ENCODE measurements at regions not wholly inside any gene's neighbourhood (a gene's known extent, or its start where the extent isn't known, plus 50 kb on each side); places are given as distances from the start of the nearest gene placed in this dataset.

GRCh38 chr12:58395056-58395455 is 453.7 kb downstream of the ATP23 start:
- no peaks in the 10 kb centered on the region for H4K20me1 ChIP-seq (ENCODE audit: insufficient read depth)
- POLR2A ChIA-PET = no interaction called here
- no peak overlapping the region for H3K9ac ChIP-seq (ENCODE audit: low read length)
- no peaks in the 10 kb centered on the region for H3K79me2 ChIP-seq (ENCODE audit: insufficient read depth, low read length)
- no peaks in the 10 kb centered on the region for H3K9me2 ChIP-seq (ENCODE audit: insufficient read depth)
- no TSS peak for BruUV-seq (replicated peaks)
- no peak overlapping the region for H3K27ac ChIP-seq (ENCODE audit: low read depth, low read length)
- TF ChIP-seq EZH2 (IDR thresholded peaks at IDR 0.05) (no peak), CBX3 (IDR thresholded peaks at IDR 0.05; ENCODE audit: low read depth) (no peak), ZNF274 (IDR thresholded peaks at IDR 0.05; ENCODE audit: low read depth, low read length) (no peak), POLR2AphosphoS5 (IDR thresholded peaks at IDR 0.05; ENCODE audit: low read depth, low read length) (no peak), SP1 (IDR thresholded peaks at IDR 0.05; ENCODE audit: low read depth) (no peak), JUND (IDR thresholded peaks at IDR 0.05) (no peak)
- TF ChIP-seq, protein P1, sequence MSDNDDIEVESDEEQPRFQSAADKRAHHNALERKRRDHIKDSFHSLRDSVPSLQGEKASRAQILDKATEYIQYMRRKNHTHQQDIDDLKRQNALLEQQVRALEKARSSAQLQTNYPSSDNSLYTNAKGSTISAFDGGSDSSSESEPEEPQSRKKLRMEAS (IDR thresholded peaks at IDR 0.05) = no peak
- TF ChIP-seq, protein P2, sequence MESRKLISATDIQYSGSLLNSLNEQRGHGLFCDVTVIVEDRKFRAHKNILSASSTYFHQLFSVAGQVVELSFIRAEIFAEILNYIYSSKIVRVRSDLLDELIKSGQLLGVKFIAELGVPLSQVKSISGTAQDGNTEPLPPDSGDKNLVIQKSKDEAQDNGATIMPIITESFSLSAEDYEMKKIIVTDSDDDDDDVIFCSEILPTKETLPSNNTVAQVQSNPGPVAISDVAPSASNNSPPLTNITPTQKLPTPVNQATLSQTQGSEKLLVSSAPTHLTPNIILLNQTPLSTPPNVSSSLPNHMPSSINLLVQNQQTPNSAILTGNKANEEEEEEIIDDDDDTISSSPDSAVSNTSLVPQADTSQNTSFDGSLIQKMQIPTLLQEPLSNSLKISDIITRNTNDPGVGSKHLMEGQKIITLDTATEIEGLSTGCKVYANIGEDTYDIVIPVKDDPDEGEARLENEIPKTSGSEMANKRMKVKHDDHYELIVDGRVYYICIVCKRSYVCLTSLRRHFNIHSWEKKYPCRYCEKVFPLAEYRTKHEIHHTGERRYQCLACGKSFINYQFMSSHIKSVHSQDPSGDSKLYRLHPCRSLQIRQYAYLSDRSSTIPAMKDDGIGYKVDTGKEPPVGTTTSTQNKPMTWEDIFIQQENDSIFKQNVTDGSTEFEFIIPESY (IDR thresholded peaks at IDR 0.05; ENCODE audit: extremely low read depth, insufficient replicate concordance, low read length) = no peak
- H3K27me3 ChIP-seq (ENCODE audit: insufficient read depth, low read length) = no peaks in the 10 kb centered on the region
- intact Hi-C loops (cut with micrococcal nuclease) = no loop called here
- RAD21 ChIA-PET (ENCODE audit: low non-redundant PET in 1 of 2, low total read pairs in 2 of 2, uncharacterized antibody in 2 of 2, unreplicated experiment in 2 of 2) = no interaction called here
- no peak overlapping the region for H3K4me3 ChIP-seq (replicated peaks in 1 of 2; ENCODE audit: low read depth in 1 of 2, low read length in 2 of 2)
- H2AFZ ChIP-seq (ENCODE audit: low read depth, low read length, poor library complexity, severe bottlenecking) = no peak overlapping the region
- no peak overlapping the region for H3K4me2 ChIP-seq (ENCODE audit: low read length)
- CTCF ChIA-PET = no interaction called here
- no peaks in the 10 kb centered on the region for H3K9me3 ChIP-seq (ENCODE audit: control insufficient read depth in 1 of 2, insufficient read depth in 1 of 2, low read depth in 1 of 2, low read length in 2 of 2)
- DNase-seq (ENCODE audit: low read depth, low spot score) (no peak), ATAC-seq (peak; percentile 20; the same call in 1 of the 2 replicates)
- peaks cover 0 to 17% of the 10 kb centered on the region in 2 experiments; a peak in 2 of 4 replicates for H3K4me1 ChIP-seq (ENCODE audit: control insufficient read depth in 1 of 2, insufficient read depth in 2 of 2, low read length in 2 of 2)
- H3K36me3 ChIP-seq (ENCODE audit: control insufficient read depth in 1 of 2, insufficient read depth in 2 of 2, low read length in 2 of 2) = no peaks in the 10 kb centered on the region

GRCh38 chr12:58395470-58395869 is 454.1 kb downstream of the ATP23 start:
- POLR2A ChIA-PET = no interaction called here
- no TSS peak for BruUV-seq (replicated peaks)
- H3K9me2 ChIP-seq (ENCODE audit: insufficient read depth) = no peaks in the 10 kb centered on the region
- intact Hi-C loops (cut with micrococcal nuclease) = no loop called here
- CTCF ChIA-PET = no interaction called here
- H3K9ac ChIP-seq (ENCODE audit: low read length) = no peak overlapping the region
- H3K4me2 ChIP-seq (ENCODE audit: low read length) = no peak overlapping the region
- TF ChIP-seq JUND (IDR thresholded peaks at IDR 0.05) (peak; percentile 35; the same call in 1 of the 2 replicates), SIN3A (IDR thresholded peaks at IDR 0.05; ENCODE audit: low read depth) (no peak), CEBPB (IDR thresholded peaks at IDR 0.05; ENCODE audit: low read depth) (peak; percentile 48; the same call in 1 of the 2 replicates)
- no peaks in the 10 kb centered on the region for H3K79me2 ChIP-seq (ENCODE audit: insufficient read depth, low read length)
- H3K36me3 ChIP-seq (ENCODE audit: control insufficient read depth in 1 of 2, insufficient read depth in 2 of 2, low read length in 2 of 2) = no peaks in the 10 kb centered on the region
- peaks cover 0 to 17% of the 10 kb centered on the region in 2 experiments; a peak in 2 of 4 replicates for H3K4me1 ChIP-seq (ENCODE audit: control insufficient read depth in 1 of 2, insufficient read depth in 2 of 2, low read length in 2 of 2)
- DNase-seq (ENCODE audit: low read depth, low spot score) (peak; percentile 26), ATAC-seq (peak; percentile 86)
- no peak overlapping the region for H2AFZ ChIP-seq (ENCODE audit: low read depth, low read length, poor library complexity, severe bottlenecking)
- RAD21 ChIA-PET (ENCODE audit: low non-redundant PET in 1 of 2, low total read pairs in 2 of 2, uncharacterized antibody in 2 of 2, unreplicated experiment in 2 of 2) = no interaction called here
- H3K27me3 ChIP-seq (ENCODE audit: insufficient read depth, low read length) = no peaks in the 10 kb centered on the region
- H3K9me3 ChIP-seq (ENCODE audit: control insufficient read depth in 1 of 2, insufficient read depth in 1 of 2, low read depth in 1 of 2, low read length in 2 of 2) = no peaks in the 10 kb centered on the region
- H3K4me3 ChIP-seq (replicated peaks in 1 of 2; ENCODE audit: low read depth in 1 of 2, low read length in 2 of 2) = no peak overlapping the region
- no peaks in the 10 kb centered on the region for H4K20me1 ChIP-seq (ENCODE audit: insufficient read depth)
- H3K27ac ChIP-seq (ENCODE audit: low read depth, low read length) = no peak overlapping the region
